GM12878 (cell line): ENCODE measurements at regions not wholly inside any gene's neighbourhood (a gene's known extent, or its start where the extent isn't known, plus 50 kb on each side); places are given as distances from the start of the nearest gene placed in this dataset.

ENCODE experiments used
- ATAC-seq: fragments of 200-7000 bp; cut with Tn5 transposase; 3 replicates; pipeline ENCODE4 v1.9.1; 2020; ENCODE audit warnings: mild to moderate bottlenecking, moderate library complexity
- BruUV-seq: library from RNA; stranded (reverse); fragments of 400-500 nt; replicated peaks from 2 replicates; lab custom pipeline; 2021; lab: Mats Ljungman, UMichigan
- CTCF ChIA-PET: fragments of 300-600 bp; sonication (Branson Sonifier 250); formaldehyde crosslinking; extraction: SDS; loops from one replicate; lab custom pipeline; 2021; ENCODE audit warnings: inconsistent platforms; lab: Yijun Ruan, JAX
- POLR2A ChIA-PET: fragments of 350-600 bp; formaldehyde crosslinking; extraction: SDS; loops from one replicate; lab custom pipeline; 2021; ENCODE audit warnings: inconsistent platforms; lab: Charles Lee
- RAD21 ChIA-PET: fragments of 300-600 bp; sonication (Branson Sonifier 250); formaldehyde crosslinking; loops from one replicate; lab custom pipeline; 2023; ENCODE audit warnings: antibody characterized with exemption; ENCODE audit not compliant: unreplicated experiment; lab: Charles Lee
- SMC1A ChIA-PET: fragments of 300-600 bp; sonication (Branson Sonifier 250); formaldehyde crosslinking; loops from one replicate; lab custom pipeline; 2023; ENCODE audit not compliant: unreplicated experiment, uncharacterized antibody; lab: Charles Lee
- DNase-seq: peaks from one replicate; pipeline ENCODE4 v3.0.0-alpha.2; 2011; ENCODE audit warnings: low read depth, low spot score
- FAIRE-seq: peaks from 3 replicates; lab custom pipeline; 2011; peaks lifted over from hg19 to GRCh38; lab: Jason Lieb, UNC
- H2AFZ ChIP-seq: 2 replicates; pipeline ENCODE4 v1.6.0; 2011; ENCODE audit warnings: low read depth, low read length, control low read depth; ENCODE audit not compliant: control insufficient read depth
- H3K27ac ChIP-seq: 2 replicates; pipeline ENCODE4 v1.5.1; 2011; ENCODE audit warnings: control low read depth; ENCODE audit not compliant: control insufficient read depth, insufficient read depth
- H3K27me3 ChIP-seq, 2 experiments: replicated peaks in 1 of 2; 2 replicates each; pipeline versions ENCODE4 v1.6.0 to v1.6.1; 2011; ENCODE audit warnings: low read length in 1 of 2; ENCODE audit not compliant: control insufficient read depth in 2 of 2, insufficient read depth in 2 of 2
- H3K36me3 ChIP-seq, 2 experiments: 2 replicates each; pipeline ENCODE4 v1.5.1; 2011; ENCODE audit warnings: low read length in 1 of 2; ENCODE audit not compliant: control insufficient read depth in 2 of 2, insufficient read depth in 2 of 2
- H3K4me1 ChIP-seq: 2 replicates; pipeline ENCODE4 v1.6.1; 2011; ENCODE audit warnings: mild to moderate bottlenecking, low read length, moderate library complexity, mixed read lengths; ENCODE audit not compliant: control insufficient read depth, insufficient read depth
- H3K4me2 ChIP-seq: 2 replicates; pipeline ENCODE4 v1.6.0; 2011; ENCODE audit warnings: control low read depth; ENCODE audit not compliant: control insufficient read depth, insufficient read depth
- H3K4me3 ChIP-seq: fragments of 200-600 bp; sonication (generic); 2 replicates; pipeline ENCODE4 v1.5.1; 2016
- H3K79me2 ChIP-seq: 2 replicates; pipeline ENCODE4 v1.6.0; 2011; ENCODE audit warnings: low read length; ENCODE audit not compliant: control insufficient read depth, insufficient read depth
- H3K9ac ChIP-seq: 2 replicates; pipeline ENCODE4 v1.8.0; 2011; ENCODE audit warnings: low read length, control low read depth, mixed read lengths; ENCODE audit not compliant: control insufficient read depth, insufficient read depth
- H3K9me3 ChIP-seq: replicated peaks from 3 replicates; pipeline ENCODE4 v1.5.1; 2011; ENCODE audit warnings: mild to moderate bottlenecking, low read length; ENCODE audit not compliant: control insufficient read depth, insufficient read depth
- H4K20me1 ChIP-seq: 2 replicates; pipeline ENCODE4 v1.6.0; 2011; ENCODE audit not compliant: control insufficient read depth, insufficient read depth
- CBX3 ChIP-seq: fragments of 200-600 bp; sonication (generic); IDR thresholded peaks from 2 replicates; pipeline ENCODE4 v1.6.1; 2016; ENCODE audit warnings: low read depth, borderline replicate concordance
- ELK1 ChIP-seq: IDR thresholded peaks from 2 replicates; pipeline ENCODE4 v1.6.1; 2012; ENCODE audit warnings: low read depth, low read length, improper control_type of control experiment
- FOXM1 ChIP-seq: IDR thresholded peaks from 2 replicates; pipeline ENCODE4 v1.6.1; 2012; ENCODE audit warnings: low read depth, mild to moderate bottlenecking, inconsistent platforms, low read length, moderate library complexity
- WRNIP1 ChIP-seq: IDR thresholded peaks from 2 replicates; pipeline ENCODE4 v1.6.1; 2011; ENCODE audit warnings: low read depth, low read length, improper control_type of control experiment, borderline replicate concordance
- ZBTB33 ChIP-seq: fragments of 450-650 bp; IDR thresholded peaks from 2 replicates; pipeline ENCODE4 v1.6.1; 2017; ENCODE audit warnings: mild to moderate bottlenecking
- WGBS: methylation state at CpG from one replicate; pipeline ENCODE4 v1.1.6; 2016; ENCODE audit warnings: low lambda C conversion rate; ENCODE audit not compliant: insufficient replicate concordance, insufficient coverage; ENCODE audit errors: missing lambda C conversion rate; 5-methylcytosine and 5-hydroxymethylcytosine counted together
- in situ Hi-C: fragments of 300-500 bp; cut with MboI; formaldehyde crosslinking; loops from 9 replicates; pipeline ENCODE4 v1.14.3; 2018; ENCODE audit warnings: mixed read lengths
- intact Hi-C: fragments of 100-400 bp; cut with micrococcal nuclease; formaldehyde crosslinking; loops from one replicate; pipeline ENCODE4 v1.14.2; 2022; ENCODE audit not compliant: unreplicated experiment

GRCh38 chr16:66273053-66273452 is 93.4 kb upstream of the CDH5 start:
- 23% methylated on average over 4 of the region's 4 CpGs for WGBS
- BruUV-seq, result no TSS peak
- H3K9ac ChIP-seq, result no peak overlapping the region
- TF ChIP-seq ELK1, result no peak
- TF ChIP-seq CBX3, result no peak
- TF ChIP-seq, all 136 proteins: peak for 0
- intact Hi-C loops (no loop called here), in situ Hi-C loops (no loop called here)
- no peaks in the 10 kb centered on the region for H3K79me2 ChIP-seq
- no peaks in the 10 kb centered on the region for H3K36me3 ChIP-seq
- ChIA-PET SMC1A (no interaction called here), POLR2A (no interaction called here), RAD21 (no interaction called here), CTCF (no interaction called here)
- no peak overlapping the region for H3K27ac ChIP-seq
- no peak overlapping the region for H3K4me3 ChIP-seq
- H4K20me1 ChIP-seq, result no peaks in the 10 kb centered on the region
- no peak for FAIRE-seq
- no peak overlapping the region for H3K4me2 ChIP-seq
- ATAC-seq, result no peak
- H2AFZ ChIP-seq, result no peak overlapping the region
- no peak for DNase-seq
- H3K27me3 ChIP-seq, result no peaks in the 10 kb centered on the region; a peak in 1 of 4 replicates
- H3K4me1 ChIP-seq, result no peaks in the 10 kb centered on the region
- no peaks in the 10 kb centered on the region; the same call in 2 of the 3 replicates for H3K9me3 ChIP-seq

GRCh38 chr16:66272461-66272860 is 94.0 kb upstream of the CDH5 start:
- TF ChIP-seq ZBTB33, result no peak
- no peak for TF ChIP-seq WRNIP1
- no peak for TF ChIP-seq FOXM1
- H4K20me1 ChIP-seq, result no peaks in the 10 kb centered on the region
- no peak overlapping the region for H3K4me3 ChIP-seq
- H3K4me2 ChIP-seq, result no peak overlapping the region
- DNase-seq (no peak), ATAC-seq (no peak), FAIRE-seq (no peak)
- SMC1A ChIA-PET, result no interaction called here
- in situ Hi-C loops, result no loop called here
- no peaks in the 10 kb centered on the region for H3K79me2 ChIP-seq
- intact Hi-C loops, result no loop called here
- H3K36me3 ChIP-seq, result no peaks in the 10 kb centered on the region
- no peak overlapping the region for H2AFZ ChIP-seq
- no peak overlapping the region for H3K27ac ChIP-seq
- POLR2A ChIA-PET, result no interaction called here
- RAD21 ChIA-PET, result no interaction called here
- H3K27me3 ChIP-seq, result peaks cover 0 to 2% of the 10 kb centered on the region in 2 experiments; a peak in 3 of 4 replicates
- no peak overlapping the region for H3K9ac ChIP-seq
- BruUV-seq, result no TSS peak
- WGBS, result 38% methylated on average over 5 of the region's 6 CpGs
- H3K9me3 ChIP-seq, result no peaks in the 10 kb centered on the region; the same call in 2 of the 3 replicates
- no peaks in the 10 kb centered on the region for H3K4me1 ChIP-seq
- CTCF ChIA-PET, result interaction anchor here (1.1 kb wide), 1 partner anchor 13 kb away, joined by 3 read pairs; no protein-coding TSS in a partner anchor
